GM23338 (cell line): ENCODE measurements at regions not wholly inside any gene's neighbourhood (a gene's known extent, or its start where the extent isn't known, plus 50 kb on each side); places are given as distances from the start of the nearest gene placed in this dataset.
A peak's percentile ranks its signal among the peaks of the same experiment; 100 is the strongest.

Experiments
- ATAC-seq: fragments of 200-7000 bp; cut with Tn5 transposase; 3 replicates; pipeline ENCODE4 v1.9.1; 2020
- DNase-seq: peaks from one replicate; pipeline ENCODE4 v3.0.0-alpha.2; 2015; ENCODE audit warnings: low spot score
- H2AFZ ChIP-seq: fragments of 200-600 bp; sonication (generic); 2 replicates; pipeline ENCODE4 v1.8.0; 2016; ENCODE audit warnings: antibody characterized with exemption, mild to moderate bottlenecking, moderate library complexity
- H3F3A ChIP-seq: fragments of 200-600 bp; sonication (generic); replicated peaks from 2 replicates; pipeline ENCODE4 v1.8.0; 2017; ENCODE audit warnings: antibody characterized with exemption, mixed run types, low read depth
- H3K27ac ChIP-seq: fragments of 200-600 bp; sonication (generic); 2 replicates; pipeline ENCODE4 v1.6.1; 2016; ENCODE audit warnings: low read depth
- H3K27me3 ChIP-seq: fragments of 200-600 bp; sonication (generic); 2 replicates; pipeline ENCODE4 v1.8.0; 2016; ENCODE audit warnings: mild to moderate bottlenecking, mixed run types, moderate library complexity; ENCODE audit not compliant: insufficient read depth
- H3K36me3 ChIP-seq: fragments of 200-600 bp; sonication (generic); 2 replicates; pipeline ENCODE4 v1.8.0; 2016; ENCODE audit warnings: mild to moderate bottlenecking; ENCODE audit not compliant: insufficient read depth
- H3K4me1 ChIP-seq: fragments of 200-600 bp; sonication (generic); 2 replicates; pipeline ENCODE4 v1.8.0; 2016; ENCODE audit warnings: mild to moderate bottlenecking, moderate library complexity; ENCODE audit not compliant: insufficient read depth
- H3K4me2 ChIP-seq: fragments of 200-600 bp; sonication (generic); 2 replicates; pipeline ENCODE4 v1.7.1; 2017; ENCODE audit warnings: mixed run types
- H3K4me3 ChIP-seq: fragments of 200-600 bp; sonication (generic); 2 replicates; pipeline ENCODE4 v1.6.1; 2016; ENCODE audit warnings: mixed run types
- H3K79me2 ChIP-seq: fragments of 200-600 bp; sonication (generic); replicated peaks from 2 replicates; pipeline ENCODE4 v1.8.0; 2017; ENCODE audit warnings: mild to moderate bottlenecking; ENCODE audit not compliant: insufficient read depth
- H3K9me2 ChIP-seq: fragments of 200-600 bp; sonication (generic); 2 replicates; pipeline ENCODE4 v1.8.0; 2017; ENCODE audit not compliant: insufficient read depth
- H4K20me1 ChIP-seq: fragments of 200-600 bp; sonication (generic); replicated peaks from 2 replicates; pipeline ENCODE4 v1.8.0; 2017; ENCODE audit warnings: mild to moderate bottlenecking; ENCODE audit not compliant: insufficient read depth
- H3K27ac Mint-ChIP-seq: 2 replicates; pipeline ENCODE4 v1.8.0; 2020; ENCODE audit warnings: inconsistent platforms, mild to moderate bottlenecking, moderate library complexity, mixed read lengths
- H3K27me3 Mint-ChIP-seq: 3 replicates; pipeline ENCODE4 v1.8.0; 2022; ENCODE audit warnings: low read depth, mild to moderate bottlenecking, moderate library complexity, mixed read lengths, inconsistent platforms; ENCODE audit not compliant: insufficient read depth, poor library complexity
- H3K36me3 Mint-ChIP-seq: 3 replicates; pipeline ENCODE4 v1.8.0; 2021; ENCODE audit warnings: low read depth, mild to moderate bottlenecking, inconsistent platforms, moderate library complexity, mixed read lengths
- H3K4me1 Mint-ChIP-seq: 3 replicates; pipeline ENCODE4 v1.8.0; 2020; ENCODE audit warnings: mild to moderate bottlenecking, inconsistent platforms, mixed read lengths
- H3K4me3 Mint-ChIP-seq: 3 replicates; pipeline ENCODE4 v1.8.0; 2021; ENCODE audit warnings: moderate library complexity, mild to moderate bottlenecking, inconsistent platforms, mixed read lengths
- H3K9me3 Mint-ChIP-seq: 3 replicates; pipeline ENCODE4 v1.8.0; 2020; ENCODE audit warnings: moderate library complexity, mild to moderate bottlenecking, inconsistent platforms, mixed read lengths
- CREB1 ChIP-seq: fragments of 250-450 bp; sonication (Bioruptor Pico); IDR thresholded peaks from 2 replicates; pipeline ENCODE4 v1.5.0; 2020; ENCODE audit warnings: low read depth, mild to moderate bottlenecking, moderate library complexity
- EZH2 ChIP-seq: fragments of 200-600 bp; sonication (generic); IDR thresholded peaks from one replicate; pipeline ENCODE4 v1.8.0; 2017; ENCODE audit warnings: antibody characterized with exemption, mild to moderate bottlenecking, low read depth; ENCODE audit not compliant: unreplicated experiment
- EZH2phosphoT487 ChIP-seq: fragments of 200-600 bp; sonication (generic); IDR thresholded peaks from one replicate; pipeline ENCODE4 v1.8.1; 2018; ENCODE audit warnings: antibody characterized with exemption; ENCODE audit not compliant: unreplicated experiment
- JUNB ChIP-seq: IDR thresholded peaks from one replicate; pipeline ENCODE4 v1.6.1; 2016; ENCODE audit warnings: antibody characterized with exemption; ENCODE audit not compliant: unreplicated experiment
- NANOG ChIP-seq: IDR thresholded peaks from 2 replicates; pipeline ENCODE4 v1.6.1; 2016; ENCODE audit warnings: antibody characterized with exemption, borderline replicate concordance
- STAT1 ChIP-seq: IDR thresholded peaks from one replicate; pipeline ENCODE4 v1.6.1; 2016; ENCODE audit warnings: antibody characterized with exemption; ENCODE audit not compliant: unreplicated experiment
- ZNF114 ChIP-seq: fragments of 250-450 bp; sonication (Bioruptor Pico); IDR thresholded peaks from 2 replicates; pipeline ENCODE4 v1.5.0; 2020; ENCODE audit warnings: mild to moderate bottlenecking, moderate library complexity
- ZNF331 ChIP-seq: fragments of 250-450 bp; sonication (Bioruptor Pico); IDR thresholded peaks from 2 replicates; pipeline ENCODE4 v1.5.0; 2020; ENCODE audit warnings: low read depth, mild to moderate bottlenecking, moderate library complexity
- TF ChIP-seq, protein P1 (sequence below): IDR thresholded peaks from 2 replicates; pipeline ENCODE4 v1.6.1; 2016; ENCODE audit warnings: antibody characterized with exemption
- TF ChIP-seq, protein P2 (sequence below): IDR thresholded peaks from one replicate; pipeline ENCODE4 v1.6.1; 2018; ENCODE audit warnings: antibody characterized with exemption; ENCODE audit not compliant: unreplicated experiment

DNA sequence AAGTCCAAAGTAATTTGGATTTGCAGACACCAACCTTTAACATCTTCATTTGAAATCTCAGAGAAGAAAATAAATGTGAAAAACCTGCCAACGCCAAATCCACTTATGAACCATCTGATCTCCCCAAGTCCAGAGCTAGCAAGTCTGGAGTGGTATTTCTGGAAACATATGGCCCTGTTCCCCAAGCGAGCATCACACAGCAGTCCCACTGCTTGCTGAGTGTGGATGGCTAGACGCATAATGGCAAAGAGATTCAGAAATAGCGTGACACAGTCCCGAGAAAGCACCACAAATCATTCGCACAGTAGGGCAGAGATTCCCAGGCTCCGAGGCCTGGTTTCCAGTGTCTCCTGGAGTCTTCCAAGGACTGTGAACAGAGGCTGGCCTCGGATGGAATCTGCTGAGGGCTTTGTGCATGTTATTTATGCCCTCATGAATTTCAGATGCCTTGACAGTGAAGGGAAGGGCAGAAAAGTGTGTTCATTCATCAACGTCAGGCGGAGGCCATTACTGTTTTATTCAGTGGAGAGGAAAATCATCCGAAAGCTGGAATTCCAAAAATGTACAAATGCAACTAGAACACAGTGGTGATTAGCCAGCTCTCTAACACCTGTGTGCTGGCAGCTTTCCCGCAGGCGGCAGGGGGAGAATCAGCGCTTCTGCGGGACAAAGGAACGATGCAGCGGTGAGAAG, 417.0 kb downstream of the EIPR1 start:
- no peaks in the 10 kb centered on the region for H3K9me2 ChIP-seq

DNA sequence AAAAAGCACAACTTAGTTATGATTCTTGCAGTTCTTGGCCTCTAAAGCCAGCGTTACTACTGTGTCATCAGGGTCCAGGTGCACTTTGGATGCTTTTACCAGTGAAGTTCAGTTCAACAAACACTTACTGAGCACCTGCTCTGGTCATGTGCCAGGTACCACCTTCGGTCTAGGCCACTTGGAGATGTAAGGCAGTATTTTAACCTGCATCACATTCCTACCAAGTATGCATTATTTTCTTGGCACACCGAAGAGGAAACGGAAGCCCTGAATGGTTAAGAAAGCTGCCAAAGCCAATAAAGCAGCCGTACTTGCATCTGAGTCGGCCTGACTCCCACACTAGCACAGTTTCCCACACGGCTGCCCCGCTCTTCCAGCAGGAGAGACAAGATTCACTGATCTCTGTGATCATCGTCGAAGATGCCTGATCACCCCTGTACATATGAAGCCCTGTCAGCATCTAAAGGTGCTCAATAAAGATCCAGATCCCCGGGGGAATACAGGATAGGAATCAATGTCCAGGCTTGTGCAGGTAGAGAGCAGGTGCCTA, 427.1 kb downstream of the EIPR1 start:
- DNase-seq: no peak
- Mint-ChIP-seq H3K9me3 (peaks cover 6% of the 10 kb centered on the region; the same call in 2 of the 3 replicates), H3K4me3 (no peak overlapping the region), H3K27me3 (peaks cover 2% of the 10 kb centered on the region), H3K36me3 (no peaks in the 10 kb centered on the region; the same call in 1 of the 3 replicates), H3K27ac (no peak overlapping the region), H3K4me1 (no peaks in the 10 kb centered on the region)
- Histone ChIP-seq H2AFZ (no peak overlapping the region), H3K27me3 (no peaks in the 10 kb centered on the region), H3K4me2 (no peak overlapping the region), H3K9me2 (no peaks in the 10 kb centered on the region), H3K36me3 (no peaks in the 10 kb centered on the region), H3K79me2 (no peaks in the 10 kb centered on the region), H3K27ac (no peak overlapping the region), H3F3A (no peaks in the 10 kb centered on the region), H4K20me1 (no peaks in the 10 kb centered on the region), H3K4me1 (no peaks in the 10 kb centered on the region), H3K4me3 (no peak overlapping the region)
- ATAC-seq: no peak
- TF ChIP-seq EZH2phosphoT487 (no peak), CREB1 (CRISPR knock-in tag) (no peak), ZNF331 (no peak), JUNB (no peak), ZNF114 (CRISPR knock-in tag) (no peak), EZH2 (no peak), STAT1 (no peak)
- TF ChIP-seq, protein P1, sequence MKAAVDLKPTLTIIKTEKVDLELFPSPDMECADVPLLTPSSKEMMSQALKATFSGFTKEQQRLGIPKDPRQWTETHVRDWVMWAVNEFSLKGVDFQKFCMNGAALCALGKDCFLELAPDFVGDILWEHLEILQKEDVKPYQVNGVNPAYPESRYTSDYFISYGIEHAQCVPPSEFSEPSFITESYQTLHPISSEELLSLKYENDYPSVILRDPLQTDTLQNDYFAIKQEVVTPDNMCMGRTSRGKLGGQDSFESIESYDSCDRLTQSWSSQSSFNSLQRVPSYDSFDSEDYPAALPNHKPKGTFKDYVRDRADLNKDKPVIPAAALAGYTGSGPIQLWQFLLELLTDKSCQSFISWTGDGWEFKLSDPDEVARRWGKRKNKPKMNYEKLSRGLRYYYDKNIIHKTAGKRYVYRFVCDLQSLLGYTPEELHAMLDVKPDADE: no peak
- TF ChIP-seq, protein P2, sequence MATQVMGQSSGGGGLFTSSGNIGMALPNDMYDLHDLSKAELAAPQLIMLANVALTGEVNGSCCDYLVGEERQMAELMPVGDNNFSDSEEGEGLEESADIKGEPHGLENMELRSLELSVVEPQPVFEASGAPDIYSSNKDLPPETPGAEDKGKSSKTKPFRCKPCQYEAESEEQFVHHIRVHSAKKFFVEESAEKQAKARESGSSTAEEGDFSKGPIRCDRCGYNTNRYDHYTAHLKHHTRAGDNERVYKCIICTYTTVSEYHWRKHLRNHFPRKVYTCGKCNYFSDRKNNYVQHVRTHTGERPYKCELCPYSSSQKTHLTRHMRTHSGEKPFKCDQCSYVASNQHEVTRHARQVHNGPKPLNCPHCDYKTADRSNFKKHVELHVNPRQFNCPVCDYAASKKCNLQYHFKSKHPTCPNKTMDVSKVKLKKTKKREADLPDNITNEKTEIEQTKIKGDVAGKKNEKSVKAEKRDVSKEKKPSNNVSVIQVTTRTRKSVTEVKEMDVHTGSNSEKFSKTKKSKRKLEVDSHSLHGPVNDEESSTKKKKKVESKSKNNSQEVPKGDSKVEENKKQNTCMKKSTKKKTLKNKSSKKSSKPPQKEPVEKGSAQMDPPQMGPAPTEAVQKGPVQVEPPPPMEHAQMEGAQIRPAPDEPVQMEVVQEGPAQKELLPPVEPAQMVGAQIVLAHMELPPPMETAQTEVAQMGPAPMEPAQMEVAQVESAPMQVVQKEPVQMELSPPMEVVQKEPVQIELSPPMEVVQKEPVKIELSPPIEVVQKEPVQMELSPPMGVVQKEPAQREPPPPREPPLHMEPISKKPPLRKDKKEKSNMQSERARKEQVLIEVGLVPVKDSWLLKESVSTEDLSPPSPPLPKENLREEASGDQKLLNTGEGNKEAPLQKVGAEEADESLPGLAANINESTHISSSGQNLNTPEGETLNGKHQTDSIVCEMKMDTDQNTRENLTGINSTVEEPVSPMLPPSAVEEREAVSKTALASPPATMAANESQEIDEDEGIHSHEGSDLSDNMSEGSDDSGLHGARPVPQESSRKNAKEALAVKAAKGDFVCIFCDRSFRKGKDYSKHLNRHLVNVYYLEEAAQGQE: no peak

More for the DNA sequence above, 417.0 kb downstream of the EIPR1 start:
- Histone ChIP-seq H2AFZ (peak overlapping the region; percentile 74), H3K27me3 (no peaks in the 10 kb centered on the region), H3K4me1 (no peaks in the 10 kb centered on the region), H3K4me3 (no peak overlapping the region), H3K79me2 (no peaks in the 10 kb centered on the region), H3K4me2 (no peak overlapping the region), H3K36me3 (no peaks in the 10 kb centered on the region), H3F3A (no peaks in the 10 kb centered on the region), H4K20me1 (no peaks in the 10 kb centered on the region), H3K27ac (no peak overlapping the region; the same call in 1 of the 2 replicates)
- Mint-ChIP-seq H3K9me3 (peaks cover 3% of the 10 kb centered on the region; the same call in 2 of the 3 replicates), H3K27ac (no peak overlapping the region), H3K36me3 (no peaks in the 10 kb centered on the region), H3K27me3 (no peaks in the 10 kb centered on the region), H3K4me3 (no peak overlapping the region), H3K4me1 (peaks cover 11% of the 10 kb centered on the region)
- DNase-seq (peak; percentile 41), ATAC-seq (peak; percentile 63)
- TF ChIP-seq ZNF114 (CRISPR knock-in tag): no peak
- TF ChIP-seq EZH2phosphoT487: no peak
- no peak for TF ChIP-seq NANOG
